Nucleus accumbens (tissue), 56 donors: ENCODE measurements at regions not wholly inside any gene's neighbourhood (a gene's known extent, or its start where the extent isn't known, plus 50 kb on each side); places are given as distances from the start of the nearest gene placed in this dataset.

Source experiments
- DNase-seq, 56 donors: peaks; one replicate each; lab custom pipeline; 2025; lab: John Stamatoyannopoulos, UW

- DNase-seq, result no peak
Measured at GRCh38 chr9:14434971-14435718, 121.2 kb upstream of the NFIB start.

- DNase-seq, result no peak
Measured at GRCh38 chr9:14434158-14434504, 120.2 kb upstream of the NFIB start.

GRCh38 chr9:14433351-14434157 lies 119.6 kb upstream of the NFIB start:
- peak in 41 of 56 donors; percentile 7 to 74 (median 40) for DNase-seq

DNA sequence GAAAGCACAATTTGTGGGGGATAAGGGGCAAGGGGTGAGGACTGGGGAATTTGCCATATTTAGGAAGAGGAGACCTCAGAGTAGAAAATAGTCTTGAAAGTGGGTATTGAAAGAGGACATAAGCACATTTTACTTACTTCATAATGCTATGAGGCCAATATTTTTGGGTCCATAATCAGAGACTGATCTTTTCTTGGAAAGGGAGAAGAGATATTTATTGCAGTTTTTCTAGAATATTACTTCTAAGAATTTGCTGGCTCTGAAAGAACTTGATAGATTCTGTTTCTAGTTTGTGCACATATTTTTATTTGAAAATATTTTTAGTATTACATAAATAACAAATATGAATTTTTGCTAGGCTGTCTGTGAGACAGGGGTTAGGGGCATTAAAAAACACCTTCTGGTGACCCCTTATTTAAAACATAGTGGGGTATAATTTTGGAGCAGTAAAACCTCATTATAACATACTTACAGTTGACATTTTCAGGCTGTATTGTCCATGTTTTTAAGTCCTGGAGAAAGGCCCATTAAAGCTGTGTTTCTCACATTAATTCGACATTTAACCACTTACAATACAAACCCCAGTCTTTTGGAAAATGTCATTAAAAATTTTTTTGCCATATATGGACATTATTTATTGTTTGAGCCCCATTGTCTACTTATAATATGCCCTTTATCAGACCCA lies 118.9 kb upstream of the NFIB start:
- DNase-seq, result no peak

DNA sequence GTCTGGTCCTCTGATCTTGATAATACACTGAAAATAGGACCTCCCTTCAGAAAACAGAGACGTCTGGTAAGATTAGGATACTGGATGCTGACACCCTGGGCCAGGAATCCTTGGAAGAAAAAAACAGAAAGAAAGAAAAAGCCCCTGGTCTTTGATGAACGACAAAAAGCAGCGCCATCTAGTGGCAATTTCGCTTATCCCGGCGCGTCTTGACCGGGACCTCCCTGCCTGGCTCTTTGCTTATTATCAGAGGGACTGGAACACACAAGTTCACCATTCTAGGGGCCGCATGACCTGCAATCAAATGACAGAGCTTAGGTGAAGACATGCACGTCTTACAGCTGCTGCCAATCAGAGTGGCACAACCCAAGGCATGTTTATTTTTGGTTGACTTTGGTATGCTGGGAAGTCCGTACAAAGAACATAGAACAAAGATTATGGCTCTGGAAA lies 114.9 kb upstream of the NFIB start:
- peak in 46 of 56 donors; percentile 9 to 88 (median 44) for DNase-seq

DNA sequence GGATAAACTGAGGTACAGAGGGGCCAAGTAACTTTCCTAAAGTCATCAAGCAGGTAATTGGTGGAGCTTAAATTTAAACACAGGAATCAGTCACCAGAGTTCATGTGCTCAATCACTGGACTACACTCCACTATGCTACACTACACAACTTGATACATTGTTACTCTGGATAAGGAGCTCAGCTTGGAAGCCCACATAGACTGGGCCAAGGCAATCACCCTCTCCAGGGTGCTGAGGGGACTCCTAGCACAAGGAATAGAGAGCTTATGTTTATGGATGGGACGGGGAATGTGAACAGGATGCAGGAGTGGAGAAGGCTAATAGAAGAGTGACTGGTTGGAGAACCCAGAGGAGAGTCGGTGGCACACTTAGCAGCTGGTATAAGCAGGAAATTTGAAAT lies 113.5 kb upstream of the NFIB start:
- no peak for DNase-seq

GRCh38 chr9:14424983-14425382 lies 111.0 kb upstream of the NFIB start:
- DNase-seq, result no peak

DNA sequence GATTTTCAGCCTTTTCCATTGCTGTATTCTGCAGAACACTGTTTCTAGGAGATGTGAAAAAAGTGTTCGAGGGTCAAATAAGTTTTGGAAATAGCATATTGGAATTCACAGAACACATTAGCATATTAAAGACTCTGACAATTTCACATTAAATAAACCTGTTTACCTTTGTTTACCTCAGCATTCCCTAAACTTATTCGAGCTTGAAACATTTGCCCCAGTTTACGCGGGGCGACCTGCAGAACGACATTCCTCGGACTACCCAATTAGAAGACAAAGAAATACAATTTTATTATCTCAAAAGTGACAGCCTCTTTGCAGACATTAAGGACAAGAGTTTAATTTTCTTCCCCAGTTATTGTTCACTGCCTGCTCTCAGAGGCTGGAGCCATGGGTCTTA lies 110.3 kb upstream of the NFIB start:
- DNase-seq, result no peak

- DNase-seq, result no peak
Measured at GRCh38 chr9:14423815-14424261, 109.9 kb upstream of the NFIB start.

- DNase-seq, result no peak
Measured at GRCh38 chr9:14421291-14421690, 107.3 kb upstream of the NFIB start.

DNA sequence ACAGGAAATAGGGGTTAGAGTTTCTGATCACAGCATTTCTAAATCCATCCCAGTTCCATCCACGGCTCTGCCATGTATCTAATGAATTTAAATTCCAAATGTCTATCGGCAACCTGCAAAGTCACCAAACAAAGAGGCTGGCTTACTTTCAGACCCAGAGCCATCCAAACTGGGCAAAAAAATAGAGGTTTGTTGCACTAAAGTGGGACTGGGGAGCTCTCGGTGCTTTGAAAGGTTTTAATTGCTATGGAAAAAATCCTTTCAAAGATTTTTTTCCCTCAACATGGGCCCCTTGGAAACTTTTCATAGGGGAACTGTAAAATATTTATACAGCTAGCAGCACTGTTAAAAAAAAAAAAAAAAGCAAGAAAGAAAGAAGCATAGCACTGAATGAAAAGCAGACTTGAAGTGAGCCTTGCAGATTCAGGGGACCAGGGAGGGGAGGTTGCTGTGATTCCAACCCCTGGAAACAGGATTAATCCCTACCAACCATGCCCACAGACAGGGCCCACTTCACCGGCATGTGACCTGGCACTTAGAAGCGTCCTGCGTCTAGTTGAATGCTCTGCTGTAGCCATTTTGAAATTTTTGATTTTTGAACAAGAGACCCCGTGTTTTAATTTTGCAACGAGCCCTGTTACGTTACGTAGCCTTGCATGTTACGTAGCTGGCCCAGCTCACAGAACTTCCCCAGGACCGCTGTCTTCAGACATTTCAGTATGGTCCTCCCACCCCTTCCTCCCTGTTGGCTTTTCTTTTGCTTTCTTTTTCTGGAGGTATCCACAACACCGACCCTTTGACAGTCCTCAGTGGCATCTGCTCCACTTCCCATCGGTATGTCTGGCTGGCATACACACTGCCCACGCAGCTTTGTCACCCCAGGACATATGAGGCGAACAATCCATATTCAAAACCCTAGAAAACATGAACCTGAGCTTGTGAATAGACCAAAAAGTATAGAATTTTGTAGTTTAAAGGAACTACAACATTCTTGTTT lies 105.3 kb upstream of the NFIB start:
- DNase-seq, result peak in 20 of 56 donors; percentile 4 to 51 (median 19)

- no peak for DNase-seq
Measured at GRCh38 chr9:14418301-14418940, 104.5 kb upstream of the NFIB start.

DNA sequence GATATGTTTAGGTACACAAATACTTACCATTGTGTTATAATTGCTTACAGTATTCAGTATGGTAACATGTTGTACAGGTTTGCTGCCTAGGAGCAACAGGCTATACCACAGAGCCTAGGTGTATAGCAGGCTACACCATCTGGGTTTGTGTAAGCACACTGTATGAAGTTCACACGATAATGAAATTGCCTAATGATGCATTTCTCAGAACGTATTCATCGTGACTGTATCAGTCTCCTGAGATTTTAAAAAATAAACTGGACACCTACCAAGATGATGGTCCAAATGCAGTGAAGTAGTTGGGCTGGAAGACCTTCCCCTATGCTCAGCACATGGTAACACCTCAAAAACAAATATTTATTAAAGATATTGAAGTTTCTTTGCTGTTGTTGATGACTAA lies 103.3 kb upstream of the NFIB start:
- DNase-seq, result no peak

DNA sequence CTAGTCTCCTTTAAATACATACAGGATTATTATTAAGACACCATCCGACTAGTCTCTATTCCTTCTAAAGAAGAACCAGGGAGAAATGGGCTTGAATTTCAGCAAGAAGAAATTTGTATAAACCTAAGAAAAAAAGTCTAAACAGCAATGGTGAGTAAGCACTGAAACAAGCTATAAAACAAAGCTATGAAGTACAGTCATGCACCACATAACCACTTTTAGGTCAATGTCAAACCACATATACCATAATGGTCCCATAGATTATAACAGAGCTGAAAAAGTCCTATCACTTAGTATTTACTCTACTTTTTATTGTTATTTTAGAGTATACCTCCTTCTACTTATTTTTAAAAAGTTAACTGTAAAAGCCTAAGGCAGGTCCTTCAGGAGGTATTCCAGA lies 102.0 kb upstream of the NFIB start:
- DNase-seq, result no peak

- no peak for DNase-seq
Measured at GRCh38 chr9:14413812-14414211, 99.9 kb upstream of the NFIB start.

DNA sequence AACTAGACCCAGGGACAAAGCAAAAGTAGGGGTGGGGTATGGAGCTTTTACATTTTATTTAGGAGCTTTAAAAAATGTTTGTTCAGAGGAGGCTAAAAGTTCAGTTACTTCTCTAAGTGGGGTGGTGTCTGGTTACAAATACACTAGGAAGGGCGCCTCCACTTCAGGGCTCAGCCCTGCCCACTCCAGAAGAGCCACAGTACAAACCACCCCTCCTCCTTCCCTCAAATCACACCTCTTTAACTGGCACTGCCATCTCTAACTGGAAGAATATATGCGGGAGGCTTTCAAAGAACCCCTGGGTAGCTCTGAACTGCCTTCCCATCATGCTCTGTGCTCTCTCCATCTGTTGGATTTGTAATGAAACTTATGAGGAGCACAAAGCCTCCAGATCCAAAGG lies 98.8 kb upstream of the NFIB start:
- DNase-seq, result no peak

DNA sequence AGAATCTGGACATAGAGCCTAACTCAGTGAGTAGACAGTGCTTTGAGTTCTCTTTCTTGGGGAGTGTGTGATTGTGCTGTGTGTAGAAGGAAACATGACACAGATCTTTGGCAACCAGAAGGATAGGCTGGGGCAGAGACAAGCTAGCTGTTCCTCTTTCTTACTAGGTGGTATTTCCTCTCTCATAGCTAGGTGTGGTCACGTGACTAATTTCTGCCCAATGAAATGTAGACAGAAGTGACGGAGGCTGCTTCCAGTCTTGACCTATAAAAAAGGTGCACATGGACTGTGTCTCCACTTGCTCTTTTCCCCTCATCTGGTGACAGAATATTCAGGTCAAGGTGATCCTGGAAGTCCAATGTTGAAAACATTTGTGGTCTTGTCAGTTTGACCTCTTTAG lies 92.5 kb upstream of the NFIB start:
- no peak for DNase-seq

DNA sequence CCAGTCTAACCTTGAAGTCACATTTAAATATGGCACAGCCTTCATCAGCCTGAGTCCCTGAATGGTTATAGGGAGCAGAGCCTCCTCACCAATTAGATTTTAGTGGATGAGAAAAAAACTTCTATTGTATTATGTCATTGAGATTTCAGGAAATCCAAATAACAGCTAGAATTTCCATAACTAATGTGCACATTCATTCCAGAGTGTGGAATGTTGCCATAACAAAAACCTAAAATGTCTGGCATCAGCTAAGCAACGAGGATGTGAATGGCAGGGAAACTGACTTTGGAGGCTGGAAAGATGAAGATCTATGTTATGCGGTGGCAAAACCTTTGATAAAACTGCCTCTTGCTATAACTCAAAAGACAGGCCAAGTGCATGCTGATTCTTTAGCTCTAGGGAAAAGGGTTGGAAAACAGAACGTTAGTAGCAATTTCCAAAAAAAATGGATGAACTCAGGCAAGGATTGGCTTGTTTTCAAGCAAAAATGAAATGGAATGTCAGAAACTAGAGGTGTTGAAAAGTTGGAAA lies 91.3 kb upstream of the NFIB start:
- no peak for DNase-seq

GRCh38 chr9:14403081-14403480 lies 89.1 kb upstream of the NFIB start:
- peak in 1 of 56 donors; percentile 14 for DNase-seq
